Activated B cell treated with CpG ODN at 0.5 μM for 24 hours (primary cell): ENCODE measurements at regions not wholly inside any gene's neighbourhood (a gene's known extent, or its start where the extent isn't known, plus 50 kb on each side); places are given as distances from the start of the nearest gene placed in this dataset.

Experiments
- ATAC-seq: fragments of 200-7000 bp; cut with Tn5 transposase; one replicate; pipeline ENCODE4 v1.10.0; 2021; ENCODE audit warnings: low read depth, mild to moderate bottlenecking, moderate library complexity
- CTCF ChIA-PET: fragments of 350-600 bp; sonication (Branson Sonifier 250); formaldehyde crosslinking; loops from one replicate; lab custom pipeline; 2021; ENCODE audit warnings: antibody characterized with exemption; lab: Charles Lee
- POLR2A ChIA-PET: fragments of 350-600 bp; sonication (Branson Sonifier 250); formaldehyde crosslinking; loops from one replicate; lab custom pipeline; 2021; ENCODE audit warnings: antibody characterized with exemption; lab: Charles Lee
- DNase-seq: peaks from one replicate; pipeline ENCODE4 v3.0.0; 2022
- H3K27ac Mint-ChIP-seq: one replicate; pipeline ENCODE4 v1.8.0; 2020; ENCODE audit warnings: mixed read lengths
- H3K27me3 Mint-ChIP-seq: one replicate; pipeline ENCODE4 v1.8.0; 2021; ENCODE audit warnings: mixed read lengths
- H3K36me3 Mint-ChIP-seq: one replicate; pipeline ENCODE4 v1.8.0; 2021; ENCODE audit warnings: low read depth, mixed read lengths
- H3K4me1 Mint-ChIP-seq: one replicate; pipeline ENCODE4 v1.8.0; 2021; ENCODE audit warnings: mixed read lengths
- H3K4me3 Mint-ChIP-seq: one replicate; pipeline ENCODE4 v1.8.0; 2020; ENCODE audit warnings: mild to moderate bottlenecking, mixed read lengths
- H3K9me3 Mint-ChIP-seq: one replicate; pipeline ENCODE4 v1.8.0; 2020; ENCODE audit warnings: mixed read lengths
- intact Hi-C: fragments of 100-400 bp; cut with micrococcal nuclease; formaldehyde crosslinking; loops from one replicate; pipeline ENCODE4 v1.15.1; 2024
- TF ChIP-seq, protein P1 (sequence below): fragments of 200-600 bp; IDR thresholded peaks from one replicate; pipeline ENCODE4 v1.8.0; 2022; ENCODE audit warnings: antibody characterized with exemption, mild to moderate bottlenecking

DNA sequence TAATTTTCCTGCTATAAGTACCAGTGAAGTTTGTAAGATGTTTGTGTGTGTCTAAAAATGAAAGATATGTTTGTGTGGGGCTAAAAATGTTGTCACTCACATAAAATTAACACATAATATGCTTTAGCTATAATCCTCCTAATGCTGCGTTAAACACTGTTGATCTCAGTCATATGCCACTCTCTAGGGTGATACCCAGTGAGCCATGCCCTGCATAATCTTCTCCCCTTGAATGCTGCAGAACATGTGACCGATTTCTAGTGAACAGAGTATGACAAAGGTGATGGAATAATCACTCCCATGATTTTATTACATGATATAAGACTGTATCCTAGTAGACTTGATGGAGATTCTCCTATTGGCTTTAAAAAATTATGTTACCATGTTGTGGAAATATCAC, 119.1 kb upstream of the EPHA5 start:
- Mint-ChIP-seq H3K4me3 (no peak overlapping the region), H3K27me3 (no peaks in the 10 kb centered on the region), H3K27ac (no peak overlapping the region), H3K9me3 (peaks cover 3% of the 10 kb centered on the region), H3K4me1 (no peaks in the 10 kb centered on the region), H3K36me3 (no peaks in the 10 kb centered on the region)
- DNase-seq, result no peak
- ATAC-seq, result no peak
- CTCF ChIA-PET, result no interaction called here
- POLR2A ChIA-PET, result no interaction called here
- intact Hi-C loops, result no loop called here
- TF ChIP-seq, protein P1, sequence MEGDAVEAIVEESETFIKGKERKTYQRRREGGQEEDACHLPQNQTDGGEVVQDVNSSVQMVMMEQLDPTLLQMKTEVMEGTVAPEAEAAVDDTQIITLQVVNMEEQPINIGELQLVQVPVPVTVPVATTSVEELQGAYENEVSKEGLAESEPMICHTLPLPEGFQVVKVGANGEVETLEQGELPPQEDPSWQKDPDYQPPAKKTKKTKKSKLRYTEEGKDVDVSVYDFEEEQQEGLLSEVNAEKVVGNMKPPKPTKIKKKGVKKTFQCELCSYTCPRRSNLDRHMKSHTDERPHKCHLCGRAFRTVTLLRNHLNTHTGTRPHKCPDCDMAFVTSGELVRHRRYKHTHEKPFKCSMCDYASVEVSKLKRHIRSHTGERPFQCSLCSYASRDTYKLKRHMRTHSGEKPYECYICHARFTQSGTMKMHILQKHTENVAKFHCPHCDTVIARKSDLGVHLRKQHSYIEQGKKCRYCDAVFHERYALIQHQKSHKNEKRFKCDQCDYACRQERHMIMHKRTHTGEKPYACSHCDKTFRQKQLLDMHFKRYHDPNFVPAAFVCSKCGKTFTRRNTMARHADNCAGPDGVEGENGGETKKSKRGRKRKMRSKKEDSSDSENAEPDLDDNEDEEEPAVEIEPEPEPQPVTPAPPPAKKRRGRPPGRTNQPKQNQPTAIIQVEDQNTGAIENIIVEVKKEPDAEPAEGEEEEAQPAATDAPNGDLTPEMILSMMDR, result no peak

DNA sequence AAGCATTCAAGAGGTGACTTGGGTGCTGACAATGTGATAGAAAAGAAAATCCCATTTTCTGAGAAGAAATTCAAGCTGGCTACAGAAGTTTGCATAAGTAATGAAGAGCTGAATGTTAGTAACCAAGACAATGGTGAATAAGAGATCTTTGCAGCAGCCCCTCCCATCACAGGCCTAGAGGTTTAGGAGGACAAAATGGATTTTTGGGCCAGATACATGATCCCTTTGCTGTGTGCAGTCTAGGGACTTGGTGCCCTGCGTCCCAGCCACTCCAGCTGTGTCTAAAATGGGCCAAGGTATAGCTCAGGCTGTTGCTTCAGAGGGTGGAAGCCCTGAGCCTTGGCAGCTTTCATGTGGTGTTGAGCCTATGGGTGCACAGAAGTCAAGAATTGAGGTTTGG, 107.0 kb upstream of the EPHA5 start:
- ATAC-seq (no peak), DNase-seq (no peak)
- intact Hi-C loops, result no loop called here
- TF ChIP-seq, protein P1, result no peak
- H3K9me3 Mint-ChIP-seq, result peaks cover 3% of the 10 kb centered on the region
- no peak overlapping the region for H3K27ac Mint-ChIP-seq
- H3K36me3 Mint-ChIP-seq, result no peaks in the 10 kb centered on the region
- no peaks in the 10 kb centered on the region for H3K27me3 Mint-ChIP-seq
- no peak overlapping the region for H3K4me3 Mint-ChIP-seq
- ChIA-PET CTCF (no interaction called here), POLR2A (no interaction called here)
- H3K4me1 Mint-ChIP-seq, result no peaks in the 10 kb centered on the region

DNA sequence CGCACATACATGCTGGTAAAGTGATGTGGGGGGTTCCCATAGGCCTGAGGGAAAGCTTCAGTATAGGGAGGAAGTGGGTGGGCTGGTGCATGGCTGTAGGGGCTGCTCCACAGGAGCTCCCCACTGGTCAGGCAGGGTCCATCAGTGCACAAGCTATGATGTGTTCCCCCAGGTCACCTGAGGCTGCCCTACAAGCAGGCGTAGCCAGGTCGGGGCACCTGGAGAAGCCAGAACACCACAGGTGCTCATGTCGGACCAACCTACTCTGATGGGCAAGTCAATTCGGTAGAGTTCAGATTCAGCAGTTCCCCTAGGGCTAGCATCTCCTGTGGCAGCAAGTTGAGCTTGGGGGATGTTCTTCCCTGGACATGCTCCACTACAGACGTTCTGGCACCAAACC, 103.3 kb upstream of the EPHA5 start:
- H3K27me3 Mint-ChIP-seq, result no peaks in the 10 kb centered on the region
- TF ChIP-seq, protein P1, result no peak
- no peak overlapping the region for H3K4me3 Mint-ChIP-seq
- intact Hi-C loops, result no loop called here
- no peak for ATAC-seq
- H3K9me3 Mint-ChIP-seq, result peaks cover 6% of the 10 kb centered on the region
- no peak overlapping the region for H3K27ac Mint-ChIP-seq
- ChIA-PET CTCF (no interaction called here), POLR2A (no interaction called here)
- no peaks in the 10 kb centered on the region for H3K36me3 Mint-ChIP-seq
- no peaks in the 10 kb centered on the region for H3K4me1 Mint-ChIP-seq
- no peak for DNase-seq

DNA sequence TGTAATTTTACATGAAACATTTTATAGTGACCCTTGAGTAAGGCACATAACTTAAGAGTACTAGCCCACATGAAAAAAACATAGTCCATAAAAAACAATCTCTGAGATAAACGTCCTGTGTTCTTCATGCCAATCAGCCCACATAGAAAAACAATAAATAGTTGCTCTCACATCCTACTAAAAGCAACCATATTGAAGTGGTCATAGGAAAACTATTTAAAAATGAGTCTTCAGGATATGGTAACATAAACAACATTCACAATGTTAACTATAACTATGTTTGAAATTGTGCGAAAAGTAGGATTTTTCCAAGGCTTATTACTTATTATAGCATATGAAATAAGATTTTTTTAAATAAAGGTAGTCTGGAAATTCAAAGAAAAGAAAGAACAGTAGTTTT, 77.1 kb upstream of the EPHA5 start:
- Mint-ChIP-seq H3K9me3 (no peaks in the 10 kb centered on the region), H3K27me3 (no peaks in the 10 kb centered on the region), H3K4me1 (no peaks in the 10 kb centered on the region), H3K4me3 (no peak overlapping the region), H3K36me3 (no peaks in the 10 kb centered on the region), H3K27ac (no peak overlapping the region)
- TF ChIP-seq, protein P1, result no peak
- intact Hi-C loops, result no loop called here
- POLR2A ChIA-PET, result no interaction called here
- DNase-seq (no peak), ATAC-seq (no peak)
- CTCF ChIA-PET, result no interaction called here

DNA sequence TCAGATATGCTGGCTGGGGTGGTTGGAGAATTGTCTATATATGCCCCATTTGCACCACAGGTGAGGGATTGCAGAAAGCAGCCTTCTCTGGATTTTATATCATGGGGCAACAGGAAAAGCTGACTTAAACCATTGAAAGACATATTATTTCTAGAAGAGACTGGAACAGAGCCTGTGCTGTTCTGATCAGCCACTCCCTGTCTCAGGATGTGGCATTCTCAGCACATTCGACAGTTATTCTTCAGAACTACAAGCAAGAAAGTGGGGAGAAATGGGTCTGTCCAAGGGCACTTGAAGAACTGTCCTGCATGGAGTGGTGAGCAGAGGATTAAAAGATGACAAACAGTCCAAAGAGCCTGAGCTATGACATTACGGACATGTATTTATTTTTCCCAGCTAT, 67.8 kb upstream of the EPHA5 start:
- intact Hi-C loops, result no loop called here
- TF ChIP-seq, protein P1, result no peak
- Mint-ChIP-seq H3K4me1 (no peaks in the 10 kb centered on the region), H3K27ac (no peak overlapping the region), H3K36me3 (no peaks in the 10 kb centered on the region), H3K9me3 (peaks cover 2% of the 10 kb centered on the region), H3K27me3 (no peaks in the 10 kb centered on the region), H3K4me3 (no peak overlapping the region)
- CTCF ChIA-PET, result no interaction called here
- DNase-seq, result no peak
- no peak for ATAC-seq
- POLR2A ChIA-PET, result no interaction called here
